Mesendoderm (in vitro differentiated cells): ENCODE measurements at regions not wholly inside any gene's neighbourhood (a gene's known extent, or its start where the extent isn't known, plus 50 kb on each side); places are given as distances from the start of the nearest gene placed in this dataset.
"Not testable (repeated sequence)": the region's sequence is repeated elsewhere in the genome, so short reads cannot be mapped to it uniquely, and the experiment has no call there.

ENCODE experiments used
- DNase-seq: peaks from one replicate; pipeline ENCODE4 v3.0.0; 2013
- H2AK5ac ChIP-seq: 2 replicates; pipeline ENCODE4 v1.6.1; 2013; ENCODE audit warnings: low read length, inconsistent platforms
- H2BK120ac ChIP-seq: 2 replicates; pipeline ENCODE4 v1.6.1; 2013; ENCODE audit warnings: low read depth, mild to moderate bottlenecking, low read length, moderate library complexity, mixed read lengths
- H2BK15ac ChIP-seq: replicated peaks from 2 replicates; pipeline ENCODE4 v1.6.1; 2013; ENCODE audit warnings: low read depth, mild to moderate bottlenecking, moderate library complexity
- H2BK5ac ChIP-seq: 2 replicates; pipeline ENCODE4 v1.6.1; 2013; ENCODE audit warnings: low read length, inconsistent platforms
- H3K18ac ChIP-seq: 2 replicates; pipeline ENCODE4 v1.6.1; 2013; ENCODE audit warnings: mild to moderate bottlenecking, low read length, mixed read lengths
- H3K23ac ChIP-seq: one replicate; pipeline ENCODE4 v1.6.1; 2013; ENCODE audit warnings: low read length
- H3K27ac ChIP-seq: 2 replicates; pipeline ENCODE4 v1.5.1; 2013; ENCODE audit warnings: low read depth, mild to moderate bottlenecking, inconsistent platforms, low read length, moderate library complexity
- H3K27me3 ChIP-seq: 2 replicates; pipeline ENCODE4 v1.6.1; 2013; ENCODE audit warnings: low read length, control low read depth, mild to moderate bottlenecking, inconsistent platforms; ENCODE audit not compliant: insufficient read depth, poor library complexity
- H3K36me3 ChIP-seq: 2 replicates; pipeline ENCODE4 v1.6.1; 2013; ENCODE audit warnings: low read length, inconsistent platforms; ENCODE audit not compliant: control insufficient read depth, insufficient read depth
- H3K4ac ChIP-seq: one replicate; pipeline ENCODE4 v1.6.1; 2013; ENCODE audit warnings: low read depth, mild to moderate bottlenecking, low read length, moderate library complexity
- H3K4me1 ChIP-seq: 2 replicates; pipeline ENCODE4 v1.6.1; 2013; ENCODE audit warnings: low read depth, low read length, inconsistent platforms; ENCODE audit not compliant: control insufficient read depth
- H3K4me2 ChIP-seq: 2 replicates; pipeline ENCODE4 v1.6.1; 2013; ENCODE audit warnings: low read length
- H3K4me3 ChIP-seq: 2 replicates; pipeline ENCODE4 v1.5.1; 2013; ENCODE audit warnings: mild to moderate bottlenecking, low read length
- H3K56ac ChIP-seq: one replicate; pipeline ENCODE4 v1.6.1; 2013; ENCODE audit warnings: low read length
- H3K79me1 ChIP-seq: 2 replicates; pipeline ENCODE4 v1.6.1; 2013; ENCODE audit warnings: low read length, inconsistent platforms
- H3K79me2 ChIP-seq: 2 replicates; pipeline ENCODE4 v1.6.1; 2013; ENCODE audit warnings: mild to moderate bottlenecking, low read length; ENCODE audit not compliant: control insufficient read depth, insufficient read depth
- H3K9ac ChIP-seq: 2 replicates; pipeline ENCODE4 v1.6.1; 2013; ENCODE audit warnings: low read length, inconsistent platforms
- H4K5ac ChIP-seq: one replicate; pipeline ENCODE4 v1.6.1; 2013; ENCODE audit warnings: low read length
- H4K8ac ChIP-seq: one replicate; pipeline ENCODE4 v1.6.1; 2013; ENCODE audit warnings: low read depth, mild to moderate bottlenecking, control low read depth, low read length, moderate library complexity
- WGBS: extraction: QIAGEN DNeasy Blood & Tissue Kit; methylation state at CpG from one replicate; pipeline ENCODE4 v1.1.7; 2013; ENCODE audit warnings: low lambda C conversion rate, missing lambda C conversion rate; ENCODE audit not compliant: insufficient coverage; ENCODE audit errors: extremely low coverage; 5-methylcytosine and 5-hydroxymethylcytosine counted together

- Histone ChIP-seq H3K4ac (no peak overlapping the region), H3K23ac (no peak overlapping the region), H2BK5ac (no peak overlapping the region), H3K4me1 (peaks cover 2% of the 10 kb centered on the region), H3K4me2 (no peak overlapping the region), H3K4me3 (no peak overlapping the region), H2AK5ac (no peak overlapping the region), H4K5ac (no peak overlapping the region), H3K27me3 (no peaks in the 10 kb centered on the region), H3K56ac (no peak overlapping the region), H4K8ac (no peak overlapping the region), H3K79me1 (no peaks in the 10 kb centered on the region), H2BK15ac (no peak overlapping the region), H3K27ac (no peak overlapping the region), H3K9ac (no peak overlapping the region), H3K18ac (no peak overlapping the region), H3K36me3 (no peaks in the 10 kb centered on the region), H2BK120ac (no peak overlapping the region), H3K79me2 (no peaks in the 10 kb centered on the region)
- DNase-seq, result no peak
- WGBS, result no CpG with 5 or more reads among the region's 2 CpGs
Observed at GRCh38 chr14:56995010-56995409, 184.7 kb upstream of the OTX2 start.

GRCh38 chr14:56992332-56992820 is 182.1 kb upstream of the OTX2 start:
- no peak overlapping the region for H3K4me2 ChIP-seq
- H3K27ac ChIP-seq, result no peak overlapping the region
- H3K4me1 ChIP-seq, result no peaks in the 10 kb centered on the region
- no peak overlapping the region for H4K5ac ChIP-seq
- H3K79me1 ChIP-seq, result no peaks in the 10 kb centered on the region
- no peak overlapping the region for H2BK120ac ChIP-seq
- no peaks in the 10 kb centered on the region for H3K79me2 ChIP-seq
- no peak overlapping the region for H3K56ac ChIP-seq
- no peaks in the 10 kb centered on the region for H3K36me3 ChIP-seq
- H3K18ac ChIP-seq, result no peak overlapping the region
- DNase-seq, result no peak
- no peak overlapping the region for H2BK5ac ChIP-seq
- no peaks in the 10 kb centered on the region for H3K27me3 ChIP-seq
- H3K4me3 ChIP-seq, result no peak overlapping the region
- H3K4ac ChIP-seq, result no peak overlapping the region
- no peak overlapping the region for H4K8ac ChIP-seq
- no peak overlapping the region for H3K23ac ChIP-seq
- H2AK5ac ChIP-seq, result no peak overlapping the region
- no peak overlapping the region for H3K9ac ChIP-seq
- H2BK15ac ChIP-seq, result no peak overlapping the region
- WGBS, result no CpG with 5 or more reads among the region's 19 CpGs

- not testable (repeated sequence) for H4K5ac ChIP-seq, H3K79me1 ChIP-seq, H3K9ac ChIP-seq, H3K4me1 ChIP-seq, H3K4ac ChIP-seq, H3K56ac ChIP-seq, H4K8ac ChIP-seq, H3K4me3 ChIP-seq, H2BK120ac ChIP-seq, H3K27me3 ChIP-seq, DNase-seq, H3K27ac ChIP-seq, H3K23ac ChIP-seq, H3K36me3 ChIP-seq, H3K79me2 ChIP-seq, H2BK5ac ChIP-seq, H2BK15ac ChIP-seq, H3K4me2 ChIP-seq, H2AK5ac ChIP-seq, H3K18ac ChIP-seq
- WGBS, result no CpG with 5 or more reads among the region's 41 CpGs
Observed at GRCh38 chr14:56990991-56991627, 180.8 kb upstream of the OTX2 start.

GRCh38 chr14:56989359-56989758 is 179.1 kb upstream of the OTX2 start:
- Histone ChIP-seq H2BK15ac (no peak overlapping the region), H3K4ac (no peak overlapping the region), H4K8ac (no peak overlapping the region), H2AK5ac (no peak overlapping the region), H3K36me3 (no peaks in the 10 kb centered on the region), H3K79me2 (no peaks in the 10 kb centered on the region), H3K4me1 (no peaks in the 10 kb centered on the region), H3K4me2 (no peak overlapping the region), H3K9ac (no peak overlapping the region), H3K79me1 (no peaks in the 10 kb centered on the region), H3K27me3 (no peaks in the 10 kb centered on the region), H3K56ac (no peak overlapping the region), H2BK120ac (no peak overlapping the region), H3K27ac (no peak overlapping the region), H2BK5ac (no peak overlapping the region), H3K4me3 (no peak overlapping the region), H3K23ac (no peak overlapping the region), H3K18ac (no peak overlapping the region), H4K5ac (no peak overlapping the region)
- no CpG with 5 or more reads among the region's 5 CpGs for WGBS
- no peak for DNase-seq

GRCh38 chr14:56979936-56980335 is 169.7 kb upstream of the OTX2 start:
- Histone ChIP-seq H4K5ac (no peak overlapping the region), H3K36me3 (no peaks in the 10 kb centered on the region), H2AK5ac (no peak overlapping the region), H3K4me2 (no peak overlapping the region), H3K4me1 (no peaks in the 10 kb centered on the region), H3K27ac (no peak overlapping the region), H3K79me1 (no peaks in the 10 kb centered on the region), H3K27me3 (no peaks in the 10 kb centered on the region), H2BK120ac (no peak overlapping the region), H3K56ac (no peak overlapping the region), H2BK15ac (no peak overlapping the region), H3K18ac (no peak overlapping the region), H2BK5ac (no peak overlapping the region), H3K9ac (no peak overlapping the region), H3K4ac (no peak overlapping the region), H3K79me2 (no peaks in the 10 kb centered on the region), H4K8ac (no peak overlapping the region), H3K23ac (no peak overlapping the region), H3K4me3 (no peak overlapping the region)
- 100% methylated on average over 1 of the region's 3 CpGs for WGBS
- no peak for DNase-seq

GRCh38 chr14:56976211-56976610 is 165.9 kb upstream of the OTX2 start:
- Histone ChIP-seq H3K4me3 (no peak overlapping the region), H3K4ac (no peak overlapping the region), H3K4me2 (no peak overlapping the region), H3K27ac (no peak overlapping the region), H4K5ac (no peak overlapping the region), H3K79me2 (no peaks in the 10 kb centered on the region), H3K79me1 (no peaks in the 10 kb centered on the region), H3K9ac (no peak overlapping the region), H2AK5ac (no peak overlapping the region), H3K27me3 (no peaks in the 10 kb centered on the region), H3K18ac (no peak overlapping the region), H4K8ac (no peak overlapping the region), H2BK5ac (no peak overlapping the region), H2BK15ac (no peak overlapping the region), H3K23ac (no peak overlapping the region), H3K36me3 (no peaks in the 10 kb centered on the region), H3K4me1 (no peaks in the 10 kb centered on the region), H3K56ac (no peak overlapping the region), H2BK120ac (no peak overlapping the region)
- no peak for DNase-seq
- WGBS, result no CpG with 5 or more reads among the region's 2 CpGs
